HG03045 (cell line): ENCODE measurements at regions not wholly inside any gene's neighbourhood (a gene's known extent, or its start where the extent isn't known, plus 50 kb on each side); places are given as distances from the start of the nearest gene placed in this dataset.
"Not testable (repeated sequence)": the region's sequence is repeated elsewhere in the genome, so short reads cannot be mapped to it uniquely, and the experiment has no call there.

ENCODE experiments used
- ATAC-seq: cut with Tn5 transposase; IDR thresholded peaks from one replicate; pipeline ENCODE4 v1.9.1; 2021; ENCODE audit warnings: mild to moderate bottlenecking, moderate library complexity; ENCODE audit not compliant: unreplicated experiment

- no peak for ATAC-seq
Measured at GRCh38 chr16:65828296-65828695, 538.2 kb upstream of the CDH5 start.

GRCh38 chr16:65827231-65827630 lies 539.3 kb upstream of the CDH5 start:
- no peak for ATAC-seq

DNA sequence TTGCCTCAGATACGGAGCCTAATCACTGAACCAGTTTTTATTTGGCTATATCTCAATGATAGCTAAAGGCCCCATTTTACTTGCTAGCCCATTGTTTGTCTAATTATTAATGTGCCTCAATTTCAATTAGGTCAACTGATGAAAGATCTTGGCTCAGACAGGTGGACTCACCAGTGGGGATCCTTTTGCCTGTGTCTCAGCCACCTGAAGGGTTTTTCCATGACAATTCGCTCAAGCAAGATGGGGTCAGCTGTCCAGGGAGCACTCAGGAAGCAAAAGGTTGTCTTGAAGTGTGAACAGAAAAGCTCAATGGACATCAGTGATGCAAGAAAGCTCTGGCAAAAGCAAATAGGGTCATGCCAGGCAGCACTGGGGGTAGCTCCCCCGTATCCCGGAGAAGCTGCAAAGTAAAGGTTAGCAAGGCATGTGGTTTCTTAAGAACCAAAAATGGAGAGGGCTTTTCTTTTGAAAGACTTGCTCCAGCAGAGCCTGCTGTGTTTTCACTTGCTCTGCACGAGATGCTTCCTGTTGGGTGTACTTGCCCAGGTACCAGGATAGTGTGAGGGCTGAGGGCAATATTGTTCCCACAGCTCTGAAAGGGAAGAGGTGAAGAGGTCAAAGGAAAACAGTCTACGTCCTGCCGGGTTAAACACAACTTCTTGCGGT lies 541.2 kb upstream of the CDH5 start:
- ATAC-seq = no peak

- no peak for ATAC-seq
Measured at GRCh38 chr16:65822148-65822547, 544.3 kb upstream of the CDH5 start.

GRCh38 chr16:65819136-65819898 lies 547.2 kb upstream of the CDH5 start:
- no peak for ATAC-seq

DNA sequence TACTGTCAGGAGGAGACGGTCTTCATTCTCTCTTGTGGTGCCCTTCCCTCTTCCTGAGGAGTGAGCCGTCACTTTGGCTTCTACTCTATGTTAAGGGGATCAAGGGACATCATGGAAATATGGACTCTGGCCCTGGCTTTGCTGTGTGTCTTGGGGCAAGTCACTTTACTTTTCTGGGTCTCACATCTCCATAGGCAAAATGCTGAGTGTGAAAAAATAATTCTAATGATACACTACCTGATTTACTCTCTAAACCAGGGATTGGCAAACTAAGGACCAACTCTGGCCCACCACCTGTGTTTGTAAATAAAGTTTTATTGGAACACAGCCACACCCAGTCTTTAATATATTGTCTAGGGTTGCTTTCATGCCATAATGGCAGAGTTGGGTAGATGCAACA lies 548.7 kb upstream of the CDH5 start:
- no peak for ATAC-seq

- ATAC-seq = no peak
Measured at GRCh38 chr16:65817066-65817465, 549.4 kb upstream of the CDH5 start.

GRCh38 chr16:65816556-65816955 lies 549.9 kb upstream of the CDH5 start:
- no peak for ATAC-seq

DNA sequence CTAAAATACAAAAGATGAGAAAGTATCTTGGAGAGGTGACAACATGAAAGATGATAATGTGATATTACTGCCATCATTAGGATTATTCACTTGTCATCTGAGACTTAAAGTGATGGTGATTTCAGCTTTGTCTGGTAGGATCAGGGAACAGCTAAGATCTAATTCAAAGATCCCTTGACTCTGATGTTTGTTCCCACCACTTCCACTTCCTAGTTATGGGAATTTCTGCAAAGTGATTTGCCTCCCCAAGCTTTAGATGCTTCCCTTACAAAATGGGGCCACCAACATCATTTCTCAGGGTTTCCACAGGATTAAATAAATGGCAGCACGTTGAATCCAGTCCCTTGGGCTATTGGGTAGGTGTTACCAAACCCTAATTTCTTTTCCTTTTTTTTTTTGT lies 550.8 kb upstream of the CDH5 start:
- ATAC-seq = no peak

GRCh38 chr16:65813879-65814278 lies 552.6 kb upstream of the CDH5 start:
- not testable (repeated sequence) for ATAC-seq

DNA sequence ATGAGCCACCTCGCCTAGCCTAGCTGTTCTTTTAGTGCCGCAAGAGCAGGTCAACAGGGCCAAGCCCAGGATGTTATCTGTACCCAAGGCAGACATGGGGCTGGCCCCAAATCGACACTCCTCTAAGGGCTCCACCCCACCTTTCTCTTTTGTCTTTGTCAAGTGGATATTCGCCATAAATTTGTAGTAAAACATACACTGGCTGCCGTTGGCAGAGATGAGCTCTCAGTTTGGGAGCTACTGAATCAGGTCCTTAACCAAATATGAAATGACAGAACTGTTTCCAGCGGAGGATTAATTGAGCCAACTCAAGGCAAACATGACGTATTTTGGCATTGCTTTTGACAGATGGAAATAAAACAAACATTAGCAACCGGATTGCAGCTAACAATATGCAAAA lies 556.9 kb upstream of the CDH5 start:
- ATAC-seq = no peak

DNA sequence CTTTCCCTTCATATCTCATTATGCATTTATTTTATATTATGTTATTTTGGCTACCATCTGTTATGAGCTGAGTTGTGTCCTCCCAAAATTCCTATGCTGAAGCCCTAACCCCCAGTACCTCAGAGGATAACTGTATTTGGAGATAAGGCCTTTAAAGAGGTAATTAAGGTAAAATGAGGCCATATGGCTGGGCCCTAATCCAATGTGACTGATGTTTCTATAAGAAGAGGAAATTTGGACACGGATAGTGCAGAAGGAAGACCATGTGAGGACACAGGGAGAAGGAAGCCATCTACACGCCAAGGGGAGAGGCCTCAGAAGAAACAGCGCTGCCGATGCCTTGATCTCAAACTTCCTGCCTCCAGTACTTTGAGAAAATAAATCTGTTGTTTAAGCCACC lies 557.7 kb upstream of the CDH5 start:
- ATAC-seq = no peak

DNA sequence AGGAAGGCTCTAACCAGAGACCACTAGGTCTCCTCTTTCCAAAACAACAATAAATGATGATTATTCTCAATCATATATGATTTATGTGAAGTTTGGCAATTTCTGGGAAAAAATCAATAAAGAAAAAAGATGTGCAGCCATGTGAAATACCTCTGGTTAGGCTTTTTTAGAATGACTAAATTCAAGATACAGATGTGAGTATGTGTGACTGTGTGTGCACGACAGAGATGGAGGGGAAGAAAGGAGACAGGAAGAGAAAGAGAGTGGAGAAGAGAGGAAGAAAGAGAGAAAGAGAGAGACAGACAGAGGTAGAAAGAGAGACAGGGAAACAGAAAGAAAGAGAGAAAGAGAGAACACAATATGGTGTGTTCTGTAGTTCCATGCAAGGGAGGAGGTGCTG lies 558.6 kb upstream of the CDH5 start:
- ATAC-seq = no peak

DNA sequence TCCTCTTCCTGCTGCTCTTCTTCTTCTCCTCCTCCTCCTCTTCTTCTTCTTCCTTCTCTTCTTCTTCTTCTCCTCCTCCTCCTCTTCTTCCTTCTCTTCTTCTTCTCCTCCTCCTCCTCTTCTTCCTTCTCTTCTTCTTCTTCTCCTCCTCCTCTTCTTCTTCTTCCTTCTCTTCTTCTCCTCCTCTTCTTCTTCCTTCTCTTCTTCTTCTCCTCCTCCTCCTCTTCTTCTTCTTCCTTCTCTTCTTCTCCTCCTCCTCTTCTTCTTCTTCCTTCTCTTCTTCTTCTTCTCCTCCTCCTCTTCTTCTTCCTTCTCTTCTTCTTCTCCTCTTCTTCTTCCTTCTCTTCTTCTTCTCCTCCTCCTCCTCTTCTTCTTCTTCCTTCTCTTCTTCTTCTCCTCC lies 560.8 kb upstream of the CDH5 start:
- ATAC-seq = not testable (repeated sequence)

- ATAC-seq = no peak
Measured at GRCh38 chr16:65796481-65796880, 570.0 kb upstream of the CDH5 start.

DNA sequence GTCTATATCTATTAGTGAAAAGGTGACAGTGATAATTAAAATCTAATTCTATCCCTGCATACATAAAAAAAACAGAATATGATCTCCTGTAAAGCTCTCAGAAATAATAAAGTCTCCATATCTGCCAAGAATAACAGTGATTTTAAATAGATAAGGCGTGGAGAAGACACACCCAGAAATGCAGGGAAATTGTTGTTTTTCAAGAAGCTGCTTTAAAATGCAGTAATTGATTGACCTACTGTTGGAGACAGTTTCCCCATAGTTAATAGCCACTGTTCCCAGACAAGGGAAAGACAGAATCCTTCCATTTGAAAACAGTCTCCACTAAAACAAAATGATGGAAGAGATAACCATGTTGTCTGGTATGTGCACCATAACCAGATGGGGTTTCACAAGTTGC lies 571.5 kb upstream of the CDH5 start:
- no peak for ATAC-seq

GRCh38 chr16:65793781-65794180 lies 572.7 kb upstream of the CDH5 start:
- ATAC-seq = no peak

- ATAC-seq = no peak
Measured at GRCh38 chr16:65790768-65791167, 575.7 kb upstream of the CDH5 start.

DNA sequence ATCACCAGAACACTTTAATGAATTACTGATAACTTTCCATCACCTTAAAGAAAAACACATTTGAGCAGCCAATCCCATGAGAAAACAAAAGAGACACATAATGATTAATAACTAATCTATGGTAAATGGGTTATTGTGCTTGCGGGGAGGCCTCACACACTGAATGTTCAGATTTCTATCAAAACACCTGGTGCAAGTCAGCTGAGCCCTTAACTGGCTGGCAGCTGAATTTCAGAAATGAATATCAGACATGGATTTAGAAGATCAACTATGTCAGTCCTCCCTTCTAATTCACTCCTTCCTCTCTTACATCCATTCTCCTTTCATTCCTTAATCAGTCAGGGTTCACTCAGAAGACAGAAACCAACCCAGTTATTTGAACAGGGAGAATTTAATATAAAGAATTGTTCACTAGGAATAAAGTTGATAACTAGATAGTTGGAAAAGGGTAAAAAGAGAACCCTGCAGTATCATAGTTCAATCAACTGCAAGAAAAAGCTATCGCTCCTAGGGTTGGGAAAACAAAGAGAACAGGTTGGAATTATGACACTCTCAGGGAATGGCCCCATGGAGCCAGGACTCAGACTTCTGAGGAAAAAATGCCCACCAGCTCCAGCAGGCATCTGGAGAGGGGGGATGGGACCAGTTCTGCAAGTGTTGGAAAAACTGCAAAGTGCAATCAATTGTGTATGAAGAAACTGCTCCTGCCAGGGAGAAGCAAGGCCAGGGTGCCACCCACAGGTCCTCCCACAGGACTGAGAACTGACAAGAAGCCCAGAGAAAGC lies 577.1 kb upstream of the CDH5 start:
- no peak for ATAC-seq

DNA sequence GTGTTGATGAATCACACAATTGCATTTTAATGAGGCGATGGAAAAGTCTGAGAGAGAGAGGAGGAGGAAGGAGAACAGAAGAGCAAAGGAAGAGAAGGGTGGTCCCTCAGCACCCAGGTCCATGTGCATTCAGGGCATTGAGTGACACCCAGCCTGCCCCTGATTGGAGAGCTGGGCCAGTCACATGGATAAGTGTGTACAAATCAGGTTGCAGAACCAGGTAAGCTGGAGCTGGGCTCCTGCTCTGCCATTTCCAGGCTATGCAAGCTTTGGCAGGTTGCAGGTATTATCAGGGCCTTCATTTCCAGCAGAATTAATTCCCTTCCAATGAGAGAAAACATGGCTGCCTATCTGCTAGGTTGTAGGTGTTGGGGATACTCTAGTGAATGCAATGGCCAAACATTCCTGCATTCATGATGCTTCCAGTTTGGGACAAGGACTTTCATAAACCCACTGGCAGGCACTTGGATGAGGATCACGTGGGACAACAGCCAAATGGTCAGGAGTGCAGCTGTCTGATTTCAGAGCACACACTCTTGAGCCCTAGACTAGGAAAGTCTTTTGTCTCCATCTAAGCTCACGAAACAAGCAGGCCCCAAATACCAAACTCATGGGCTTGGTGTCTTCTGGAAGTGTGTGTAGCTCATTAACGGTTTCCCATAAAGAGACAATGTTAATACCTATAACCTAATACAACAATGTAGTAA lies 577.9 kb upstream of the CDH5 start:
- ATAC-seq = no peak

DNA sequence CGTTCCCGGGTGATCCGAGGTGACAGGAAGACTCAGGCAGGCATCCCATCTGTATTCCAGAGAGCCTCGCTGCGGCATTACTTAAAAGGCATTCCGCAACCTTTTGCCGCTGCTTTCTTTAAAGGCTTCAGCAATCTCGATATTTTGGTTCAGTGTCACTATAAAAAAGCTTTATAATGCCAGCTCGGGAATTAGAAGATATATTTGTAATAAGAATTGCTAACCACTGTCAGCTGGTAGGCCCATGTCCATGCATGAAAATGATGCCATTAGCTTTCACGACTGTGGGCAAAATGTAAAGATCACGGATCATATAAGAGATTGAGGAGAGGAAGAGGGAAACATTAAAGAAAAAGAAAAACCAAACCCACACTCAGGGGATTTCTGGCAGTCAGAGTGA lies 578.6 kb upstream of the CDH5 start:
- no peak for ATAC-seq
